ENCODE measurements at regions not wholly inside any gene's neighbourhood (a gene's known extent, or its start where the extent isn't known, plus 50 kb on each side); places are given as distances from the start of the nearest gene placed in this dataset.
"Not testable (repeated sequence)": the region's sequence is repeated elsewhere in the genome, so short reads cannot be mapped to it uniquely, and the experiment has no call there.

DNA sequence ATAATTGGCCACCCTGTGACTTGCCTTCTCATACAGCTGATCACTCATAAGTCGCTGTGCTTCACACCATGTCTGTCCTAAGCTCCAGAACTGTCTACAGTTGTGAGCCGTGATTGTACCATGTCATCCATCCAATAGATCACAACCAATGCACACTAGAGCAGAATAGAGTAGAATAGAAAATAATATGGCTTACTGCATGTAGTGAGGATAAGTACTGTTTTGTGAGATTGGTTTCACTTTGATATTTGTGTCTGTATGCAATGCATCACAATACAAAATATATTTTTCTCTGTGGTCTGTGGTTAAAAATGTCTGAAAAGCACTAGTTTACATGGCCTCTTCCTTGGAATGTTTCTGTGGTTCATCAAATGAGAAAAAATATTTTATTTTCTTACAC lies 237.6 kb upstream of the PRKD1 start:
- no peak for DNase-seq

DNA sequence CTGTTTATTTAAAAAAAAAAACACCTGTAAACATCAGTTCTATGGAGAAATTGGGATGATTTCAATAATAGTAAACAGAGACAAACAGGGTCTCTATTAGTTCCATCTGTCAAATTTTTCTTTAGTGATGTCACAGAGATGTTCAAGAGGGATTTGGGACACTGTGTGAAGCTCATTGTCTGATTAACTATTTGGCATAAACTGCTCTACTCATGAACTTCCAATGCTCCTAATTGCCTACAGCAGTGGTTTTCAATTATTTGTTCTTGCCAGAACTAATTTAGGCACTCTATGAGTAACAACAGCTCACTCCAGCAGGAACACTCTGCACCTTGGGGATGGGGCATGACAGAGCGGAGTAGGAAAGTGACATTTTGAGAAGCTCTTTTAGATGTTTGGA lies 250.1 kb upstream of the PRKD1 start:
- no peak for DNase-seq

DNA sequence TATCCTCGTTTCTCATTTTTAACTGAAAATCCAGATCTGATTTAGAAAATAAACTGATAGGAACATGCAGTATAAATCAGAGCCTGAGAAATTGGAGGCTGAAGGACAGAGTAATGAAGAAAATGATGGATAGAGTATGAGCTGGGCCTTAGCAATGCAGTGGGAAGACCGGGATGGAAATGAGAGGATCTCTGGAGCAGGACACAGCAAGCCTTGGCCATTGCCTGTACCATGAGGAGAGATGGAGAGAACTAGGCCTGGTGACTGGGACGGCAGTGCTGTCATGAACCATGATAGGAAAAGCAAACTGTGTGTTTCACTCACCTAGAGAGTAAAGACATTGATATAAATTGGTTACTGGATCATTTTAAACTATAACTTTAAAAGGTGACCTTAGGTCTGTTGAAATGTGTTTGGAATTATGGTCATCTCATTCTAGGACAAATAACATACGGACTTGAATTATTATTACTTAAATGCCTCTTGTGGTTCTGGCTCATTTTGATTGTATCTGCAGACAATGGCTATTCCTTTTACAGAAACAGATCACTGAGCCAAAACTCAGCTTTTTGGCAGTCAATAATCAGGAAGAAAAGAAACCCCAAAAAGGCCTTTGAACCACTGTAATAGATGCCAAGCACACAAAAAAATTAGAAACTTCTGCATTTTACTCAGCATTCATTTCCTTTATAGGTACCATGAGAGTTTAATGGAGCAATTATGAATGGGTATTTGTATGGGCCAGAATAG lies 251.9 kb upstream of the PRKD1 start:
- no peak for DNase-seq

DNA sequence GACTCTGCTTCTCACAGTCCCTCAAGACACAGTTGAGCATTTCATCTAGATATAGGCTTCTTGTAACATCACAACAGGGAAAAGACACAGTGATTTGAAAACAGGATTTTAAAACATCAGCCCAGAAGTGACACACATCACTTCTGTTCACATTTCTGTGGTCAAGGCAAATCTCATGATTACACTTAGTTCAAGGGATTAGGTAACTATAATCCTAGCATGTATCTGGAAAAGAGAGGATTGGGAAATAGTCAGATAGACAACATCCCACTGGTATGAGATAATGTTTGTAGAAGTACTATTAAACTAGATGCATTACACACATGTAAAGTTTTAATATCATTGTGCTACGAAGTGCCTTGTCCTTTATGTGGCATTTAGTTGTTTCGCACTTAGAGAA lies 252.6 kb upstream of the PRKD1 start:
- no peak for DNase-seq

DNA sequence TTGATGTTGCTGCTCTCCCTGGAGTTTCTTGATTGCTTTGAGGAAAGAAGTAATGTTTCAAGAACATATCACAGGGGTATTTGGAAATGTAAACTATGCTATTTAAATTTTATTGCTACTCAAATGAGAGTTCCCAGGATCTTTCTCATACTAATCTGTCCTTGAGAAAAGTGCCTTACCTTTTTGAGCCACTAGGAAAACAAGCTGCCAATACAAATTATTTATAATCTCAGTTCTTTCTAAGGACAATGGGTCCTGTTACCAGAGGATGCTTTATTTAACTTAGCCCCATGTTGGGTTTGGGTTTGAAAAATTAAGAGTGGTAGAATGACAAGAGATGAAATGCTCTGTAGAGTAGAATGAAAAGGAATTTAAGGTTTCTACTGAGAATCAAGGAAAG lies 258.2 kb upstream of the PRKD1 start:
- DNase-seq, result no peak

DNA sequence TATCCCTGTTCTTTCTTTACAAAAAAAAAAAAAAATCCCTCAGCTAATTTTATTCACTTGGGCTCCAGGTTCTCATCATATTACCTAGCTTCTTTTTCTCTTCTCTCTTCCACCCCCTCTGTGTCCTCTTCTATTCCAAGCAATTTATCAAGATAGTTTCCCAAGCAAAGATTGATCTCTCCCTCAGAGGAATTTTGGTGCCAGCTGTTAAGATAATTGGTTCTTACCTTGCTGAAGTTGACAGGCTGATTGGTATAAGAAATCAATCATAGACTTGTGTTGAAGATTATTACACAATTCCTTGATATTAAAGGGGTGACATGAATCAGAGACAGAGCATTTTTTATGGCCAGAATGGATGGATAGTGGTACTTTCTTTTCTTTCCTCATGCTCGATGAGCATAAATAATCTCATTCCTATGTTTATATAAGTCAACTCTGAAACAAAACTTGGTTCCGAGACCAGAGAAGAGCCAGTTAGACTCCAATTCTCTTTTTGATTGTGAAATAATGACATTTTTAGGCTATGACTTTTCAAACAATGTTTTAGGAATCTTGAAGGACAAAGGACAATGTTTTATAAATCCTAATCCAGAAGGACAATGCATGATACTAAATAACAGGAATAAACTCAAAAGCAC lies 264.1 kb upstream of the PRKD1 start:
- DNase-seq, result no peak

DNA sequence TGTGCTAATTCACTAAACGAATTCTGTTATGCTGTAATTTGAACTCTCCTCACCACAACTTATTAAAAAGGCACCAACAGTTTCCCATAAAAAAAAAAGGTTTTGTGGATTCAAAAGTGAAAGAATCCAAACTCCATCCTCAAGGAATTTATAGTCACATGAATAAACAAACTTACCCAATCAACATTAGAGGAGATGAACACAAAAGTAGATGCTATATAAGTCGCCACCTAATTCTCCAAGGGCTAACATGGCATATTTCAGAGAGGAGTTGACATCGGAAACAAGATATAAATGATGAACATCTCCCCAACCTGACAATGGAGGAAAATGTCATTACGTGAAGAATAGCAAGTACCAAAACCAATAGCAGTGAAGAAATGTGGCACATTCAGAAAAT lies 265.5 kb upstream of the PRKD1 start:
- DNase-seq, result no peak

DNA sequence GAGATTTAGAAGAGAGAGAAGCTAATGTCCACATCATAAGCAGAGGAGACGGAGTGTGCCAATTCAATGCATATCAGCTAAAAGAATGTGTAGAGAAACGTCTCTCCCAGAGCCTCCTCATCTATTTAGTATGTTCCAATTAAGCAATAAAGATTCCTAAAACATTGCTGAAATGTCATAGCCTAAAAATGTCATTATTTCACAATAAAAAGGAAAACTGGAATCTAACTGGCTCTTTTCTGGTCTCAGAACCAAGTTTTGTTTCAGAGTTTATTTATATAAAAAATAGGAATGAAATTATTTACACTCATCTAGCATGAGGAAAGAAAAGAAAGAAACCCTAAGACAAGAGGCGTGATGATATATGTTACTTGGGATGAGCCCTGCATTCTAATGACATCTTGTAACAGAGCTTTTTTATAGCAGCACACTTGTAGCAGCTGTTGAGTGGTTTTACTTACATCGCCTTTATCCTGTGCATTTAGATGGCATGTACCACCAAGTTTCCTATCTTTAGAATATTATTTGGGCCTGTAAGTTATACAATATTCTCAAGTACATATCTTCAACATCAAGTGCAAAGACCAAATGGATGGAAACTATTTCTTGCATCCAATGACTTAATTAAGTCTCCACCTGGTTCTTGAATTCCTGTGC lies 266.3 kb upstream of the PRKD1 start:
- no peak for DNase-seq

DNA sequence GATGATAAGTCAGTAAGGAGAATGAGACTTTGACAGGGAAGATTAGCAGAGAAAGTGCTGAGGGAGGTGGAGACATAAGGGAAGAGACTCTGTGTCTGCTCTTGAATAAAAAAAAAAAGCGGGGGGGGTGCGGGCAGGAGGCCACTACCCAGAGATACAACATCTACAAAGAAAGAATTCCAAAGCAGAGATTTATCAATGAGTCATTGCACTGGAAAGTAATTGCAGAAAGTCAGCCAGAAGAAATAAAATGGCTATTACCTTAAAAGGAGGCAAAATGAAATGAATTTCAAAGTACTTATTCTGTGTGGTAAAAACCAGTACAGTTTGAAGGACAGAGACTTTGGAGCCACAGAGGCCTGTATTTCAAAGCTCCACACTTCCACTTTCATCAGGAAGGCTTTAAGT lies 267.1 kb upstream of the PRKD1 start:
- DNase-seq, result no peak

DNA sequence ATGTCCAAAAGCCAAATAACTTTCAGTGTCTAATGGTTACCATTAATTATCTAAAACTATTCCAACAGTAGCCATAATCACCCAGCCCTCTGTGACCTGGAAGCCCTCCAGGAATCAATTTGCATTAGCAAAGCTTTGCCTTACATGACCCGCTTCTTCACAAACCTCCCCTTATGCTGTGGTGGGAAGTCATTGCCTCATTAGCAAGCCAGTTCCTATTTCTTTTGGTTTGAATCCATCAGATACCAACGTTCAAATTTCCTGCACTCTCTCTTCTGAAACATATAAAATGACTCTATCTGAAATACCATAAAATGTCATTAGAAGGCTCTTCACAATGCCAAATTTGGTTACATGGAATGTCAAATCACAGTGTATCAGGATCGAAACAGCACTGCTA lies 268.3 kb upstream of the PRKD1 start:
- DNase-seq, result no peak

DNA sequence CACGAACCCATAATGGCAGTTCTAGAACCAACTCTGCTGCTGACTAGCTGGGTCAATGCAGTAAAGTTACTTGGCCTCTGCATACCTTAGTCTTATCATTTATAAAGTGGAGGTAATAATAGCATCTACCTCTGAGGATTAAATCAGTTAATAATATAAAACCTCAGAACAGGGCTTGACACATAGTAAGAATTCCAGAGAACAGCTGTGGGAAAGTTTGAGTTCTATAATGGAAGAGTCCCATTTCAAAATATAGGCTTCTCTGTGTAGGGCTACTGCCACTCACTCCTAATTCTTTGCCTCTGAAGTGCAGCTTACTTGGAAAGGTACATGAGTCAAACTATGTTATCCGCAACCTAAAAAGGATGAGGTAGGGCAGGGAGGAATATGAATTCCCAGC lies 269.2 kb upstream of the PRKD1 start:
- DNase-seq, result no peak

DNA sequence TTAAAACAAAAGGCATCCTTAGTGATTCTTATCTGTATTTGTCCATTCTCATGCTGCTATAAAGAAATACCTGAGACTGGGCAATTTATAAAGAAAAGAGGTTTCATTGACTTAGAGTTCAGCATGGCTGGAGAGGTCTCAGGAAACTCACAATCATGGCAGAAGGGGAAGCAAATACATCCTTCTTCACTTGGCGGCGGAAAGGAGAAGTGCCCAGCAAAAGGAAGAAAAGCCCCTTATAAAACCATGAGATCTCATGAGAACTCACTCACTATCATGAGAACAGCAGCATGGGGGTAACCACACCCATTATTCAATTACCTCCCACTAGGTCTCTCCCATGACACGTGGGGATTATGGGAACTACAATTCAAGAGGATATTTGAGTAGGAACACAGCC lies 271.1 kb upstream of the PRKD1 start:
- DNase-seq, result not testable (repeated sequence)

DNA sequence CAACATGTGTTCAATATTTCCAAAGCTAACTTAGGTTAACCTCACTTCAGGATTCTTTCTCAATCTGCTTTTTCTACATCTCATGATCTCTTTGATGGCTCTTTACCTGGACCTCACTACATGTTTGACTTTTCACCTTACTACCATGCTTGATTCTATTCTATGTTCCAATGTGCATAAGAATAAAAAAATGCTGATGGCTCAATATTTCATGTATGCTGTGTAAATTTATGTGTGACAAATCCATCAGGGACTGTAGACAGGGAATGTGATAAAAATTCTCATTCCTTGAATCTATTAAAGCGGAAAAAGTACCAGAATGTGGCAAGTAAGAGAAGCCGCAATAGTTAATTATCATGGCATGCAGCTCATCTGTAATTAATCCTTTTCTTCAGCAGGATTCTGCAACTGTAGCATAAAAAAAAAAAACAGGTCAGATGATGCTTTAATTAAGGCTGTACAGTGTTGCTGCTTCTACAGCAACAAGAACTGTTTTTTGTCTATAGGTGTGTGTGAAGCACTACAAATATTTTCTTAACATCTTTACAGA lies 276.9 kb upstream of the PRKD1 start:
- DNase-seq, result no peak

DNA sequence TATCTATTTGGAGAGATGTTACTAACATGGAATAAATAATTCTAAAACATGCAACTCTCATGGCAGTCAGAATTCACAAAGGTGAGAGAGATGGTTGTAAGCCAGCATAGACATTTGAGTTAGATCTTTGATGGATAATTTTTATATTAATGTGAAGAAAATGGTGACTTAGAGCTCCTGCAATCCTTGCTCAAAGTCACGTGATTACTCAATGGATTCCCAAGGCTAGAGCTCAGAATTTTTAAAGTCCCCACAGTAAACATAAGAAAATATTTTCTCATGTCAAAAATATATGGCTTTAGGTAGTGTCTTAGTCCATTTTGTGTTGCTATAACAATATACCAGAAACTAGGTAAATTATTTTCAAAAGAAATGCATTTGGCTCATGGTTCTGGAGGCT lies 281.5 kb upstream of the PRKD1 start:
- no peak for DNase-seq

DNA sequence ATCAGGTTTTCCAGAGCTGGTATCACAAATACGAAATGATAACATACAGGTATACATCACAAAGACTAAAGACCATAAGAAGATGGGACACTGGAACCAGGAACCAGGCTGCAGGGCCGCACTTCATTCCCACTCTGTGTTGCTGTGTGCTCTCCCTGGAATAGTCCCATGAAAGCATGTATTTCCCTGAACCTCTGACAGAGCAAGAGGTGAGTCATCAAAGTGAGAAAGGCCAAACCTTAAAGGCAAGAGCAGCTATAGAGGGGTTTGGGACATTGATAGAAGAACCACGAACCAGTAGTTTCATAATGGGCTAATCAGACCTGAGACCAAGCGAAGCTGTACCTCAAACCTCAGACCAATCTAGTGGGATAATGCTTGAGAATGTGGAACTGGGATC lies 283.0 kb upstream of the PRKD1 start:
- DNase-seq, result no peak

DNA sequence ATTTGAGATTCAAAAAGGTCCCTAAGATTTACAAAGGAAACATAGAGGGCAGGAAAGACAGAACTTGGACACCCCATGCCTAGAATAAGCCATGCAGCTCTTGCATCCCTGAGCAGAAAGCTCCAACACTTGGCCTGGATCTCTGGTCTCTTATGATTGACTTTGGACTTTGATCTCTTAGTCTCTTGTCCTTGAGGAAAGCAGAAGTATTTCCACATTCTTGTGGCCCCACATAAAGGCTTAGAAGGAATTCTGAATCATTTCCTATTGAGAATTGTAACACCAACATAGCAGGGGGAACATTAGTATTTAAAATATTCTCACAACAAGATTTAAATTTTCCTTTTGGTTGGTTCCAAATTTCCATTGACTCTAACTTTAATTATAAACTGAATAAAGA lies 283.7 kb upstream of the PRKD1 start:
- no peak for DNase-seq

DNA sequence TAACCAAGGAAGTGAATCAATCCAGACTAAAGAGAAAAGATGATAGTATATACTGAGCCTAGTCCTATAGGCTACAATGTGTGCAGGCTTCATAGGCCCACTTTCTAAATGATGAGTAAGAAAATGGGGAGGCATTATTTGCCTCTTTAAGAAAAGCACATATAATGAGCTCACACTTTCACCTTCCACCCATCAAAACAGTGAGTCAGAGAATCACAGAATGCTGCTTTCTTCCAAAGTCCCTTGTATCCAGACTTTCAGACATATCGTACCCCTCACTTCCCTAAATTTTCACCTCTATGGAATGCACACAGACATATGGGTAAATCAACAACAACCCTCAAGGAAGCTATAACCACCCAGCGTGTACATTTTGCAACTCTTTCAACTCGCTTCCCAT lies 286.4 kb upstream of the PRKD1 start:
- no peak for DNase-seq

DNA sequence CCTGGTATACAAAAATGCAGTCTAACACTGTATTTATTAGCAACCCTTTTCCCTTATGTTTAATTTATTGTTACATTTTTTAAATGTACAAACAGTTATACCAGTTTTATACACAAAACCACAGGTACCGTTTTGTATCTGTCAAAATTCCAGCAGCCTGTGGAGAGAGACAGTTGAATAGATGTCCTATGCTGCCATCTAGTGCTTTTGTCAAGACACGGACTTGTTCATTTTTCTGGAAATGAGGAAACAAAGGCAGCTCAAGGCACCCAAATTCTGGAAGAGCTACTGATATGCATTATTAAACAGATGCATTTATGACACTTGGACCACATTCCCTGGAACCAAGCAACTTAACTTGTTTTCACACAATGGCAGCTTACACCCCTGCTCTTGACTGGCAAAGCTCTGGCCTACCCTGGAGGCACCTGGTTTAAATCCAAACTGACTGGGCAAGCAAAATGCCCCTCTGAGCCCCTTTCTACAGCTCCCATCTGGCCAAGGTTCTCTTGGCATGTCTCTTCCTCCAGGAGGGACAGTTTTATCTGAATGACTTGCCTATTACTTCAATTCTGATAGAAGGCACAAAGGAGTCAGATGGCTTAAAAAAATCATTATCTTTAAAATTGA lies 286.9 kb upstream of the PRKD1 start:
- DNase-seq, result peak; percentile 42

DNA sequence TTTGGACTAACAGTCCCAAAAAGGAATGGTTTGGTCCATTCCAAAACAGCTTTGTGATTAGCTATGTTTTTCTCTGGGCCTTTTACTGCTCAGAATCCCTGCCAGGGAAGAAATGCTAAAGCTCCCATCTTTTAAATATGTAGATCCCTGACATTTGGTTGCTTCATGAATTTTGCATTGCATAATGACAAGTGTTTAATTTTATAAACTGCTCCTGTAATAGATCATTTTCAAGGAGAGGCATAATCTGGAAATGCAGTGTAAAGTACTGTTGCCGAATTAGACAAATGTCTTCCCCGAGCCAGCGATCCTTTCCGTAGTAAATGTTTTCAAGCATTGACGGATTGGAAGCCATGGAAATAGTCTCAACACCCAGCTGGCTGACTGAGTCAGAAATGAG lies 291.3 kb upstream of the PRKD1 start:
- no peak for DNase-seq

DNA sequence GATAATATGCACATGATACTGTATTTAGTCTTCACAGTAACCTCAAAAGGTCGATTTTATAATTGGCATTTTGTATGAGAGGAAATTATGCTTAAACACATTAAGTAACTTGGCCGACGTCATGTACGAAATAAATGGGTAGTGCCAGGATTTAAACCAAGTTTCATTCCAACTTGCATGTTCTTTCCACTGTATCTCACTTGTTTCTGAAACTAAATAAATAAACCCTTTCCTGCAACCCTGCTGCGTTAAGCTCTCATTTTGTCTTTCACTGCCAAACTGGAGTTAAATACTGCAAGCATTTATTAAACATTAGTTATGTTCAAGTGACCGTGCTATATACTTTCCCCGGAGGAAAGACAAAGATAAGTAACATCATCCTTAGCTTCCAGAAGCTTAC lies 293.9 kb upstream of the PRKD1 start:
- DNase-seq, result no peak

DNA sequence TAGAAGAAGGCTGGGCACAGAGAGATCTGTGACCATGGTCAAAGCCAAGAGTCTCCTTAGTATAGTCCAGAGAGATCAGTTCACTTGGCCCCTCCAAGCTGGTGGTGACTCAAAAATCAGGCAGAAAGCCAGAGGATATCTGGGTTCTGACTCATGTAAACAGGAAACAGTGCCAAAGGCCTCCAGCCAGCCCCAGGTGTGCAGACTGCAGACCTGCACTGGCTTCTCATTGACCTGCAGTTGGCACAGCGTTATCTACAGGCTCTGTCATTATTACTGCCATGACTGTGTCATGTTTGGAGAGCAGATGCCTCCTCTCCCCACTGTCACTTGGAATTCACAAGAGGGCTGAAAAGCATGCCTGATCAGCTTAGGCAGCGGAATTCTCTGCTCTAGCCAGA lies 295.7 kb upstream of the PRKD1 start:
- no peak for DNase-seq

DNA sequence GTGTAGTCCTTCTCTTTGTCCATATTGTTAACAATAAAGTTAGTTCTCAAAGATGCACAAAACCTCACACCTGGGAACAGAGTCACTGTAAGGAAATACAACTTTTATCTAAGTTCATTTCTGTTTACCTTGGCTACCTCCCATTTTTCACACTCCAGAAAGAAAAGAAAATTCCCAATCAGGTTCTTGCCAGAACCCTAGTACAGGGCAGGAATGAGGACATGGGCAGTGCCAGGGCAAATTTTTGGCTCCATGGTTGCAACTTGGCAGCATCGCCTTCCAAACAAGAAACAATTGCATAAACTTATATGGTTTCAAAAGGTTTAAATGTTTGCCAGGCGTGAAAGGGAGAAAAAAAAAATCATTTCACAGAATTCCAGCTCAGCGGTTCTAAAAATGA lies 296.3 kb upstream of the PRKD1 start:
- DNase-seq, result no peak

DNA sequence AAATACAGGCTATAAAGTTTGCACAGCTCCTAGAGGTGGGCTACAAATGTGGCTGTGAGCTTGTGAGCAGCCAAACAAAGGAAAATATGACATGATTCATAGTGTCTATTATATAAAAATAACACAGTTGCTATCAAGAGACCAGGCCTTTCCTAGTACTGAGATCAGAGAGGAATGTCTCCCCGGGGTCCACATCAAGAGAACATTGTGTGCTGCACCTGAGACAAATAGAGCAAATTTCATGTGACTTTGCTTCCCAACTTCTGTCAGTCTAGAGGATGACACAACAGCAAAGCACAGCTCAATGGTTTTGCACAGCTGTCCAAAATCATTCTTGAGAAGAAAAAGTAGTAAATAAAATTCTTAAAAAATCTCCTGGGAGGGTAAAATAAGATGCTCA lies 297.5 kb upstream of the PRKD1 start:
- no peak for DNase-seq

DNA sequence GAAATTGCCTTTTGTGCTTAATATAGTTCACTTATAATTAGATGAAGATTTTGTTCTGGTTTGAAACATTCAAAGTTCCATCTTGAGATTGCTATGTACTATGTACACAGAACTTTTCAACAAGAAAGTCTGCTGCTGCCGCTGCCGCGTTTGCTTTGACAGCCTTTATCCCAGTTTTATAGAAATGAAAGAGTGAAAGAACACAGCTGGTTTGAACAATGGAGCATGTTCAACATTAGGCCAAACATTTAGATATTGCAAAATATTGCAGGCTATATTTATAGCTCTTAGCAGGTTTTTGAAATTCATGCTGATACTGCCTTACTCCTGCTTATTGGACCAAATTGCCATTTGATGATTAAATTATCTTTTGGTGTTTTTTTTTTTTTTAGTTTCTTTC lies 299.8 kb upstream of the PRKD1 start:
- no peak for DNase-seq
